Hypothalamus (tissue), 51 donors: ENCODE measurements at regions not wholly inside any gene's neighbourhood (a gene's known extent, or its start where the extent isn't known, plus 50 kb on each side); places are given as distances from the start of the nearest gene placed in this dataset.
"Not testable (repeated sequence)": the region's sequence is repeated elsewhere in the genome, so short reads cannot be mapped to it uniquely, and the experiment has no call there.

Source experiments
- DNase-seq, 51 donors: peaks; one replicate each; lab custom pipeline; 2025; lab: John Stamatoyannopoulos, UW

- DNase-seq: not testable (repeated sequence)
Observed at GRCh38 chr2:172315070-172315469, 112.3 kb upstream of the ITGA6 start.

DNA sequence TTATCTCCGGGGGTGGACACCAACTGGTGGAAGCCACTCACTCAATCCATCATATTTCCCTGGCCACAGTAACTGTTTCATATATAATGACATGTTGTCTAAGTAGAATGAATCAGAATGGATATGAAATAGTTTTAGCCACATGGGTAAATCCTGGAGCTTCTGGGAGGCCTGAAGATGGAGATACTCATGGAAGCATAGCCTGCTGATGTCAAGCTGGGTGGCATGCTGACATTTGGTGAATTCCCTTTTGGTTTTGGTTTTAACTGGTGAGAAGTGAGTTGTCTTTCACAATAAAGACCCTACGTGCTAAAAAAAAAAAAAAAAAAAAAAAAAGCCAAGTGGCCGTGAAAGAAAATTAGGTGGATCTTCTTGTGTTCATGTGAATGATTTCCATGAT lies 105.3 kb upstream of the ITGA6 start:
- no peak for DNase-seq

GRCh38 chr2:172323256-172323655 lies 104.1 kb upstream of the ITGA6 start:
- DNase-seq: no peak

GRCh38 chr2:172323861-172324597 lies 103.4 kb upstream of the ITGA6 start:
- DNase-seq: no peak

DNA sequence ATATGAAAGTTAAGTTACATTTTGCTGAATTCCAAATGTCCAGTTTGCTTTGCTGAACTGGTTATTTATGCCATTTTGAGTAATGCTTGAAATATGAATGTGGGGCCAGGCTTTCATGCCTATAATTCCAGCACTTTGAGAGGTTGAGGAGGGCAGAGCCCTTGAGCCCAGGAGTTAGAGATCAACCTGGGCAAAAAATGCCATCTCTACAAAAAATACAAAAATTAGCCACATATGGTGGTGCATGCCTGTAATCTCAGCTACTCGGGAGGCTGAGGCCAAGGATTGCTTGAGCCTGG lies 101.2 kb upstream of the ITGA6 start:
- no peak for DNase-seq

- no peak for DNase-seq
Observed at GRCh38 chr2:172328103-172328841, 99.1 kb upstream of the ITGA6 start.

DNA sequence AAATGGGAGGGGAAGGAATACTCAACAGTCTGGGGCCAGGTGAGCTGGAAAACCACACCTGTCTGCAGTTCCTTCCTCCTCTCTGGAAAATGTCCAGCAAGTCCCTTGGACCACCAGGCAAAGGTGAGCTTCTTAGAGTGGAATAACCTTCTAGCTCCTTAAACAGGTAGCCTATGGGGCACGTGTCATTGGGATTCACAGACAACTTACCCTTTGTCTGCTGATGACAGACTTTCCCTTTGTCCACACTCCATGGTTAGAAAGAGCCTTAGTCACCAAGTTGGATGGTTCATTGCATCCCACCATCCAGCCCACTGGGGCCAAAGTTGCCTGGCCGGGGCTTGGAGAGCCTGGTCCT lies 98.0 kb upstream of the ITGA6 start:
- DNase-seq: no peak

DNA sequence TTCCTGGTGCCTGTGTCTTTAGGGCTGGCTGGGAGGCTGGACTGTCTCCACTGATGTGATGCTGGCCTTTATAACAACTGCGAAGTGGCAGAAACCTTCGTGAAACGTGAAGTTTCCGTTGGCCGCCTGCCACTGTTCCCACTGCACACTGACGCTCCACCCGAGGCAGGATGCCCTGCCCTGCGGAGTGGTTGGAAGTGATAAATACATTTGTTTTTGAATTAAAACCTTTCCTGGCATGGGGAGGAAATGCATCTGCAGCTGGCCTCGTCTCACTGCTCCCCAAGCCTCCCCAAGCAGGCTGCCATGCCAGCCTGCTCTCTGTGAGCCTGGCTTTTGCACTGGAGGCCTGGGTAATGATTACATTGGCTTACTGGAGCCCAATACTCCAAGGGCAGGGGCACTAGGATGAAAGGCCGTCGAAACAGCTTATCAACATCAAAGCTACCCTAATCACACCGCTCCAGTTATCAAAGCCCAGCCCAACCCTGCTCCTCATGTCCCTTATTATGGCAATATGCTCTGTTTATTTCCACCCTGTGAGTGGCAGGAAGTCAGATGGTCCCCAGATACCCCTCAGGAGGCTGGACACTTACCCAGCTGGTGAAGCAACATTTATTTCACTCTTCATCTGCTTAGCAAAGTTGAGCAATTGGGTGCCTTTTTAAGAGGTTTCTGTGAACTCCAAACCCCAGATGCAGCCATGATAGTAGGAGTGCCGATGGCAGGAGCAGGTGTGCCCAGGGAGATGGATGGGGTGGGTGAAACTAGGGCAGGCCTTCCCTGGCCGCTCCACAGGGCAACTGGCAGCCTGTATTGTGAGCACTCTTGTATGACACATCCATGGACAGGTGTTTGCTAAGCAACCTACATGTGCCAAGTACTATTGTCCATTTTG lies 97.4 kb upstream of the ITGA6 start:
- no peak for DNase-seq

GRCh38 chr2:172332507-172332906 lies 94.9 kb upstream of the ITGA6 start:
- no peak for DNase-seq

GRCh38 chr2:172333235-172333977 lies 94.0 kb upstream of the ITGA6 start:
- DNase-seq: peak in 1 of 51 donors; percentile 2

- no peak for DNase-seq
Observed at GRCh38 chr2:172333978-172334330, 93.4 kb upstream of the ITGA6 start.

DNA sequence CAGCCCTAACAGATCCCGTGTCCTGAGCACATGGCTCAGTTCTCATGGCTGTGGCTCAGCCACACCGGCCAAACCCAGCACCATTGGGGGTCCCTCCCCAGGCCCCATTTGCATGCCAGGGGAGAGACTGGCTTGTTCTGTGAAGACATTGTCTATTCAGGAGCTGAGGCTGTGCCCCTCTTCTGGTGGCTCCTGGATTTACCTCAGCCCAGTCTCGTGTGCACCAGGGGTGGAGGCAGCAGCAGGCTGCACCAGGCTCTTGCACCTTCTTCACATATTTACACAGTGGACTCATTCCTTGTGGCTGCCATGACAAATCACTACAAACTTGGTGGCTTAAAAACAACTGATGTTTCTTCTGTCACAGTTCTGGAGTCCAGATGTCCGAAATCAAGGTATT lies 92.4 kb upstream of the ITGA6 start:
- no peak for DNase-seq

GRCh38 chr2:172335736-172336135 lies 91.7 kb upstream of the ITGA6 start:
- DNase-seq: no peak

GRCh38 chr2:172336681-172337080 lies 90.7 kb upstream of the ITGA6 start:
- no peak for DNase-seq

DNA sequence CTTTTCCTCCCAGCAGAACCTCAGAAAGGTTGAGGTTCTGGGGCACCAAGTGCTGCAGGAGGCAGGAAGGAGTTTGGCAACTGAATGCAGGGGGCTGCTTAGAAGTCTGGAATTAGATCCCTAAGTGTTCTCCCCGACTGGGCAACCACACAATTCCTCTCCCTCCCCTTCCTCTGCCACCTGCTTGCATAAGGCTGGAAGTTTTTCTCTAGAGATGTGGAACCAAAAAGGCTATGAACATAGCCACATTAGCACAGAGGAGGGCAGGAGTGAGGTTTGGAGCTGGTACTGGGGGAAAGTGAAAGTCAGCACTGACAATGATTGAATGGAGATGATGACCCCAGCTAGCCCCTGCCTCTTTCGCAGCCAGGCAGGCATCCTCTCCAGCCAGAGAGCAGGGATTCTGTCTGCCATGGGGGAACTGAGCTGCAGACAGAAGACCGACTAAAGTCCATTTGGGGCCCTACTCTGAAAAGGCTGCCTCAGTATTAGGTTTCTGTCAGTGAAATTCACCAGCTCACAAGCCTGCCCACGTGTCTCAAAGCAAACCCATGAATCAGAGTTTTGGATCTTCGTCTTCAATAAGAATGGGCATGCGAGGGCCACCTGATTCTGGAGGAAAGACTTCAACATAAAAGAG lies 87.9 kb upstream of the ITGA6 start:
- peak in 1 of 51 donors; percentile 3 for DNase-seq

GRCh38 chr2:172340394-172340793 lies 87.0 kb upstream of the ITGA6 start:
- no peak for DNase-seq

GRCh38 chr2:172342078-172342477 lies 85.3 kb upstream of the ITGA6 start:
- DNase-seq: no peak

DNA sequence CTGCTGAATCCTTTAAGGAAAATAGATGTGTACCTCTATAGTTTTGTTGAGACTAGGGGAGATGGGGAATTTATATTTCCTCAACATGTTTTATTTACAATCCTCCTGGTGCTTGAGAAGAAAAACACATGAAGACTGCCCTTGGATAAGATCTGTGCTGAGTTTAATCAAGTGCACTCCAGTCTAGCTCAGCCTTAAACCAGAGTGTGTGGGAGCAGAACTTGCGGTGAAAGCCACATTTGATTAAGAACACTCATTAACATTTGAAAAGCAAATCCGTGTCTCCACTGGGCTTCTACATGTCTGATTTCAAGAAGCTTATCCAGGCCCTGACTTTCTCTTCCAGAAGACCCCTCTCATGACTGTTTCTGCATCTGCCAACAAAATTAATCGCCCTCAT lies 84.8 kb upstream of the ITGA6 start:
- DNase-seq: no peak

- no peak for DNase-seq
Observed at GRCh38 chr2:172344159-172344558, 83.2 kb upstream of the ITGA6 start.

DNA sequence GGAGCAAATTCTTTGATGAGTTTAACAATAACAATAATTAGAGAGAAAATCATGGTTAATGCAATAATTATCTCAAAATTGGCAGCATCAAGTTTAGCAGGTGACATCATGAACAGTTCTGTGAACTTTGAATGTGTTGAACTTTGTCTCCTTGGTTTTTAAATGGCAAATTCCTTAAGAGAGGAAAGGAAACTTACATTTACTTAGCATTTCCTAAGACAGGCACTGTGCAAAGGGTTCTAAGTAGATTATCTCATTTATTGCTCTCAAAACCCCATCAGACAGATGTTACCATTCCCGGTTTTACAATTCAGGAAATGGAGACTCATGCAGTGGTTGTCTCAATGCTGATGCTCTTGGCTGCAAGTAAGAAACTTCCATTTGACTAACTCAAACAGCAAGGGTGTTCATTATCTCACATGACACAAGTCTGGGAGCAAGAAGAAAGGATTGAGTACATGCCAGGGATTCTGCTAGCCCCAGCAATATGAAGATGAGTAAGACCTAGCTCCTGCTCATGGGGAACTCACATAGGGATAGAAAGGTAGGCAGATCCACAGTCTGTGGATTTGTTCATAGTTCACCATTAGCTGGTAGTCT lies 81.3 kb upstream of the ITGA6 start:
- no peak for DNase-seq
